H1 (cell line): ENCODE measurements at regions not wholly inside any gene's neighbourhood (a gene's known extent, or its start where the extent isn't known, plus 50 kb on each side); places are given as distances from the start of the nearest gene placed in this dataset.

Experiments
- CTCF ChIA-PET: fragments of 300-600 bp; sonication (Branson Sonifier 250); formaldehyde crosslinking; loops from one replicate; lab custom pipeline; 2021; ENCODE audit not compliant: partially characterized antibody; lab: Charles Lee
- POLR2A ChIA-PET: fragments of 300-600 bp; sonication (Branson Sonifier 250); formaldehyde crosslinking; loops from one replicate; lab custom pipeline; 2021; ENCODE audit warnings: inconsistent platforms; ENCODE audit not compliant: partially characterized antibody; lab: Charles Lee
- DNase-seq, 2 experiments: peaks; one replicate each; pipeline versions ENCODE4 v3.0.0 to v3.0.0-alpha.2; 2010 to 2022; ENCODE audit warnings: low spot score in 2 of 2, low read depth in 1 of 2, mixed read lengths in 1 of 2
- FAIRE-seq: peaks from 2 replicates; lab custom pipeline; 2011; peaks lifted over from hg19 to GRCh38; lab: Jason Lieb, UNC
- H2AFZ ChIP-seq: 2 replicates; pipeline ENCODE4 v1.8.1; 2012; ENCODE audit warnings: low read length, inconsistent platforms
- H2AK5ac ChIP-seq: 2 replicates; pipeline ENCODE4 v1.6.1; 2013; ENCODE audit warnings: low read depth, low read length
- H2BK120ac ChIP-seq: replicated peaks from 2 replicates; pipeline ENCODE3; 2013; ENCODE audit warnings: low read depth, low read length, inconsistent platforms
- H2BK12ac ChIP-seq: 2 replicates; pipeline ENCODE4 v1.6.1; 2013; ENCODE audit warnings: low read depth, low read length
- H2BK15ac ChIP-seq: 2 replicates; pipeline ENCODE4 v1.6.1; 2013; ENCODE audit warnings: low read length
- H2BK20ac ChIP-seq: 2 replicates; pipeline ENCODE4 v1.6.1; 2013; ENCODE audit warnings: low read length
- H2BK5ac ChIP-seq: 2 replicates; pipeline ENCODE4 v1.6.1; 2013; ENCODE audit warnings: low read depth, low read length
- H3K14ac ChIP-seq: 2 replicates; pipeline ENCODE4 v1.6.1; 2013; ENCODE audit warnings: inconsistent platforms; ENCODE audit not compliant: insufficient read length
- H3K18ac ChIP-seq: 2 replicates; pipeline ENCODE4 v1.6.1; 2013; ENCODE audit warnings: low read length; ENCODE audit errors: extremely low read depth
- H3K23ac ChIP-seq: 2 replicates; pipeline ENCODE4 v1.6.1; 2013; ENCODE audit warnings: inconsistent platforms; ENCODE audit not compliant: insufficient read length
- H3K23me2 ChIP-seq: 2 replicates; pipeline ENCODE4 v1.6.1; 2013; ENCODE audit warnings: low read depth, low read length
- H3K27ac ChIP-seq: 2 replicates; pipeline ENCODE4 v1.6.1; 2011; ENCODE audit warnings: low read depth, low read length, inconsistent platforms
- H3K27me3 ChIP-seq, 4 experiments: replicated peaks in 1 of 4; 1 replicate in 1 of 4; 2 replicates in 3 of 4; pipeline versions ENCODE4 v1.6.1 to v1.8.1; 2011 to 2013; ENCODE audit warnings: low read length in 3 of 4, mild to moderate bottlenecking in 3 of 4, inconsistent platforms in 2 of 4, mixed read lengths in 2 of 4, moderate library complexity in 1 of 4; ENCODE audit not compliant: control insufficient read depth in 3 of 4, insufficient read depth in 3 of 4; ENCODE audit errors: extremely low read depth in 1 of 4
- H3K36me3 ChIP-seq, 4 experiments: 2 replicates each; pipeline versions ENCODE4 v1.6.1 to v1.8.1; 2011 to 2013; ENCODE audit warnings: mild to moderate bottlenecking in 4 of 4, low read length in 3 of 4, moderate library complexity in 2 of 4, control low read depth in 1 of 4, inconsistent platforms in 1 of 4; ENCODE audit not compliant: insufficient read depth in 4 of 4, control insufficient read depth in 2 of 4
- H3K4ac ChIP-seq: replicated peaks from 2 replicates; pipeline ENCODE3; 2013; ENCODE audit warnings: low read length, low read depth, mixed read lengths, inconsistent platforms; ENCODE audit not compliant: insufficient read length
- H3K4me1 ChIP-seq, 4 experiments: replicated peaks in 1 of 4; 1 replicate in 1 of 4; 2 replicates in 3 of 4; pipeline versions ENCODE4 v1.6.1 to v1.8.1; 2011 to 2013; ENCODE audit warnings: low read length in 3 of 4, inconsistent platforms in 2 of 4, mixed read lengths in 1 of 4; ENCODE audit not compliant: insufficient read depth in 4 of 4, control insufficient read depth in 3 of 4
- H3K4me2 ChIP-seq, 2 experiments: 2 replicates each; pipeline versions ENCODE4 v1.6.1 to v1.8.1; 2011 to 2013; ENCODE audit warnings: low read depth in 2 of 2, low read length in 2 of 2, control low read depth in 1 of 2, inconsistent platforms in 1 of 2, mild to moderate bottlenecking in 1 of 2; ENCODE audit not compliant: insufficient read depth in 1 of 2
- H3K4me3 ChIP-seq, 4 experiments: fragments of 200-600, 300-600 bp in 1 of 4; sonication (generic), shearing (Covaris generic), sonication (Bioruptor Twin) in 1 of 4; 2 replicates each; pipeline versions ENCODE4 v1.5.1 to v1.8.1; 2011 to 2016; ENCODE audit warnings: low read length in 4 of 4, low read depth in 3 of 4, control low read depth in 2 of 4, inconsistent platforms in 2 of 4, mild to moderate bottlenecking in 2 of 4, mixed read lengths in 1 of 4, moderate library complexity in 1 of 4; ENCODE audit not compliant: insufficient read depth in 2 of 4; ENCODE audit errors: extremely low read depth in 1 of 4
- H3K56ac ChIP-seq: replicated peaks from 2 replicates; pipeline ENCODE3; 2013; ENCODE audit warnings: low read depth, mild to moderate bottlenecking, mixed read lengths, low read length, inconsistent platforms; ENCODE audit not compliant: insufficient read length
- H3K79me1 ChIP-seq: 2 replicates; pipeline ENCODE4 v1.6.1; 2013; ENCODE audit warnings: low read depth, low read length, control low read depth
- H3K79me2 ChIP-seq, 2 experiments: 2 replicates each; pipeline versions ENCODE4 v1.6.1 to v1.8.1; 2012 to 2013; ENCODE audit warnings: low read length in 2 of 2, mild to moderate bottlenecking in 2 of 2, inconsistent platforms in 1 of 2; ENCODE audit not compliant: insufficient read depth in 2 of 2, control insufficient read depth in 1 of 2
- H3K9ac ChIP-seq, 4 experiments: replicated peaks in 1 of 4; 1 replicate in 1 of 4; 2 replicates in 3 of 4; pipeline versions ENCODE4 v1.6.1 to v1.8.1; 2011 to 2013; ENCODE audit warnings: low read depth in 3 of 4, low read length in 3 of 4, control low read depth in 2 of 4, mild to moderate bottlenecking in 2 of 4, moderate library complexity in 2 of 4, inconsistent platforms in 1 of 4; ENCODE audit errors: extremely low read depth in 1 of 4
- H3K9me3 ChIP-seq, 2 experiments: 2 replicates each; pipeline versions ENCODE4 v1.6.1 to v1.8.1; 2012 to 2013; ENCODE audit warnings: mild to moderate bottlenecking in 2 of 2, moderate library complexity in 2 of 2, control low read depth in 1 of 2, inconsistent platforms in 1 of 2, low read depth in 1 of 2, low read length in 1 of 2, mixed read lengths in 1 of 2; ENCODE audit not compliant: insufficient read depth in 2 of 2
- H4K20me1 ChIP-seq, 2 experiments: replicated peaks in 1 of 2; 2 replicates each; pipeline versions ENCODE3 to v1.8.1; 2011 to 2013; ENCODE audit warnings: inconsistent platforms in 2 of 2, low read length in 2 of 2, mild to moderate bottlenecking in 1 of 2; ENCODE audit not compliant: insufficient read depth in 2 of 2, control insufficient read depth in 1 of 2
- H4K5ac ChIP-seq: 2 replicates; pipeline ENCODE4 v1.6.1; 2013; ENCODE audit warnings: low read length, low read depth, mixed read lengths, inconsistent platforms; ENCODE audit not compliant: insufficient read length
- H4K8ac ChIP-seq: 2 replicates; pipeline ENCODE4 v1.8.0; 2013; ENCODE audit warnings: mild to moderate bottlenecking, moderate library complexity, low read length, inconsistent platforms; ENCODE audit not compliant: insufficient read depth; ENCODE audit errors: extremely low read depth
- H4K91ac ChIP-seq: replicated peaks from 2 replicates; pipeline ENCODE3; 2013; ENCODE audit warnings: low read length, mixed read lengths, inconsistent platforms; ENCODE audit not compliant: insufficient read length
- BCL11A ChIP-seq, 2 experiments: IDR thresholded peaks; one replicate each; pipeline ENCODE4 v1.6.1; 2011; ENCODE audit warnings: low read depth in 2 of 2, low read length in 2 of 2, mild to moderate bottlenecking in 2 of 2
- CTCF ChIP-seq, 3 experiments: IDR thresholded peaks; 1 replicate in 2 of 3; 2 replicates in 1 of 3; pipeline versions ENCODE4 v1.5.1 to v1.6.1; 2011; ENCODE audit warnings: low read length in 3 of 3, mild to moderate bottlenecking in 3 of 3, inconsistent platforms in 2 of 3, low read depth in 1 of 3, moderate library complexity in 1 of 3; ENCODE audit not compliant: insufficient read depth in 1 of 3; ENCODE audit errors: control extremely low read depth in 1 of 3
- EP300 ChIP-seq, 2 experiments: IDR thresholded peaks; 1 replicate in 1 of 2; 2 replicates in 1 of 2; pipeline ENCODE4 v1.6.1; 2011 to 2012; ENCODE audit warnings: low read depth in 2 of 2, low read length in 2 of 2, mild to moderate bottlenecking in 2 of 2, borderline replicate concordance in 1 of 2, inconsistent platforms in 1 of 2, moderate library complexity in 1 of 2
- HDAC6 ChIP-seq: IDR thresholded peaks from one replicate; pipeline ENCODE4 v1.7.1; 2012; ENCODE audit warnings: low read depth, mild to moderate bottlenecking, inconsistent platforms, low read length, moderate library complexity
- KDM1A ChIP-seq: fragments of 200-600, 300-600 bp; sonication (generic); IDR thresholded peaks from 2 replicates; pipeline ENCODE4 v1.7.1; 2016; ENCODE audit warnings: mild to moderate bottlenecking, low read length, borderline replicate concordance
- MAFK ChIP-seq: IDR thresholded peaks from 2 replicates; pipeline ENCODE4 v1.6.1; 2012; ENCODE audit warnings: low read depth, mild to moderate bottlenecking, improper control_type of control experiment, low read length
- POLR2AphosphoS5 ChIP-seq: IDR thresholded peaks from 2 replicates; pipeline ENCODE4 v1.6.1; 2011; ENCODE audit warnings: low read depth, low read length
- RFX5 ChIP-seq: IDR thresholded peaks from 2 replicates; pipeline ENCODE4 v1.6.1; 2011; ENCODE audit warnings: low read depth, low read length, improper control_type of control experiment, borderline replicate concordance
- RNF2 ChIP-seq: fragments of 200-900, 300-1000 bp; sonication (generic); IDR thresholded peaks from 2 replicates; pipeline ENCODE4 v1.7.1; 2016; ENCODE audit warnings: borderline replicate concordance, low read depth, mild to moderate bottlenecking, antibody characterized with exemption, low read length; ENCODE audit not compliant: poor library complexity, severe bottlenecking; ENCODE audit errors: missing control alignments
- SIX5 ChIP-seq: IDR thresholded peaks from 2 replicates; pipeline ENCODE4 v1.6.1; 2011; ENCODE audit warnings: mild to moderate bottlenecking, low read depth, low read length
- TAF1 ChIP-seq: IDR thresholded peaks from 2 replicates; pipeline ENCODE4 v1.6.1; 2011; ENCODE audit warnings: mild to moderate bottlenecking, low read depth, low read length
- TBP ChIP-seq: IDR thresholded peaks from 2 replicates; pipeline ENCODE4 v1.6.1; 2011; ENCODE audit warnings: low read depth, low read length, improper control_type of control experiment
- WGBS, 2 experiments: shearing (Covaris generic) in 1 of 2; methylation state at CpG; one replicate each; pipeline versions ENCODE4 v1.1.6 to v1.1.7; 2013 to 2015; ENCODE audit warnings: low lambda C conversion rate in 2 of 2, mixed read lengths in 2 of 2, inconsistent platforms in 1 of 2, low coverage in 1 of 2, missing lambda C conversion rate in 1 of 2; ENCODE audit not compliant: insufficient replicate concordance in 2 of 2, insufficient coverage in 1 of 2, insufficient read length in 1 of 2; ENCODE audit errors: extremely low coverage in 1 of 2, missing lambda C conversion rate in 1 of 2; 5-methylcytosine and 5-hydroxymethylcytosine counted together

DNA sequence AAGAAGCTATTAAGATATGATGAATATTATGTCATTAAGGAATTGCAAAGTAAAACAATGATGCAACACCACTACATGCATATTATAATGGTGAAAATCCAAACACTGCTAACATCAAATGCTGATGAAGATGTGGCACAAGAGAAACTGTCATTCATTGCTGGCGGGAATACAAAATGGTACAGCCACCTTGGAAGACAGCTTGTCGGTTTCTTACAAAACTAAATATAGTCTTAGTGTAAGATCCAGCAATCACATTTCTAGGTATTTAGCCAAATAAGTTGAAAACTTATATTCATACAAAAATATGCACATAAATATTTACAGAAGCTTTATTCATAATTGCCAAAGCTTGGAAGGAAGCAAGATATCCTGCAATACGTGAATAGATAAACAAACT, 114.9 kb upstream of the EDNRB start:
- DNase-seq, result no peak
- H2BK15ac ChIP-seq, result no peak overlapping the region
- H3K79me1 ChIP-seq, result no peaks in the 10 kb centered on the region
- no peak overlapping the region for H2BK20ac ChIP-seq
- no peak overlapping the region for H4K5ac ChIP-seq
- H2BK12ac ChIP-seq, result no peak overlapping the region
- no peaks in the 10 kb centered on the region for H3K23me2 ChIP-seq
- H3K79me2 ChIP-seq, result no peaks in the 10 kb centered on the region
- no peak overlapping the region for H3K4me3 ChIP-seq
- H2BK120ac ChIP-seq, result no peak overlapping the region
- no peak for FAIRE-seq
- CTCF ChIA-PET, result interaction anchor here (1.3 to 1.7 kb wide), 2 partner anchors 10 to 22 kb away, joined by 4 to 6 read pairs; no protein-coding TSS in a partner anchor
- no peak overlapping the region for H3K27ac ChIP-seq
- H4K20me1 ChIP-seq, result no peaks in the 10 kb centered on the region
- H3K56ac ChIP-seq, result no peak overlapping the region
- no peaks in the 10 kb centered on the region for H3K36me3 ChIP-seq
- H3K23ac ChIP-seq, result no peak overlapping the region
- POLR2A ChIA-PET, result no interaction called here
- H3K9ac ChIP-seq, result no peak overlapping the region
- no peak overlapping the region for H3K4me2 ChIP-seq
- 91% methylated on average over 3 of the region's 3 CpGs; no CpG with 5 or more reads in 1 of the 2 experiments for WGBS, 2 experiments
- H3K9me3 ChIP-seq, result no peaks in the 10 kb centered on the region
- no peak overlapping the region for H2AK5ac ChIP-seq
- no peak overlapping the region for H3K14ac ChIP-seq
- H3K4me1 ChIP-seq, result no peaks in the 10 kb centered on the region
- H3K4ac ChIP-seq, result no peak overlapping the region
- no peak overlapping the region for H3K18ac ChIP-seq
- H4K91ac ChIP-seq, result no peak overlapping the region
- H2AFZ ChIP-seq, result no peak overlapping the region
- H4K8ac ChIP-seq, result no peak overlapping the region
- no peaks in the 10 kb centered on the region for H3K27me3 ChIP-seq
- no peak overlapping the region for H2BK5ac ChIP-seq
- TF ChIP-seq SIX5 (no peak), RNF2 (no peak), TAF1 (no peak), POLR2AphosphoS5 (no peak), CTCF (IDR thresholded peaks at IDR 0.05; ENCODE audit: control extremely low read depth in 1 of 3, insufficient read depth in 1 of 3, low read depth in 1 of 3, low read length in 3 of 3) (no peak), EP300 (IDR thresholded peaks at IDR 0.05; ENCODE audit: borderline replicate concordance in 1 of 2, low read depth in 2 of 2, low read length in 2 of 2) (no peak), TBP (no peak), KDM1A (no peak), HDAC6 (no peak), RFX5 (no peak), MAFK (no peak), BCL11A (IDR thresholded peaks at IDR 0.05; ENCODE audit: low read depth in 2 of 2, low read length in 2 of 2) (no peak)
